Vagina (tissue), 2 donors: ENCODE measurements at regions not wholly inside any gene's neighbourhood (a gene's known extent, or its start where the extent isn't known, plus 50 kb on each side); places are given as distances from the start of the nearest gene placed in this dataset.
"Not testable (repeated sequence)": the region's sequence is repeated elsewhere in the genome, so short reads cannot be mapped to it uniquely, and the experiment has no call there.

Experiments used
- DNase-seq, 2 donors: peaks; one replicate each; pipeline ENCODE4 v3.0.0-alpha.2; 2017; ENCODE audit errors: extremely low spot score in 2 of 2
- H3K27ac ChIP-seq: fragments of 200-600 bp; sonication (generic); one replicate; pipeline ENCODE4 v1.5.1; 2019
- H3K27me3 ChIP-seq: fragments of 200-600 bp; sonication (generic); one replicate; pipeline ENCODE4 v1.5.1; 2019
- H3K36me3 ChIP-seq, 2 donors: fragments of 200-600 bp; sonication (generic); one replicate each; pipeline ENCODE4 v1.5.1; 2017 to 2019
- H3K4me1 ChIP-seq: fragments of 200-600 bp; sonication (generic); one replicate; pipeline ENCODE4 v1.5.1; 2019
- H3K4me3 ChIP-seq, 2 donors: fragments of 200-600 bp; sonication (generic); 1 replicate in 1 of 2; 2 replicates in 1 of 2; pipeline ENCODE4 v1.5.1; 2016 to 2019
- H3K9me3 ChIP-seq: fragments of 200-600 bp; sonication (generic); one replicate; pipeline ENCODE4 v1.5.1; 2019
- intact Hi-C: fragments of 100-400 bp; cut with DNase I; formaldehyde crosslinking; loops from one replicate; pipeline ENCODE4 v1.15.1; 2023

DNA sequence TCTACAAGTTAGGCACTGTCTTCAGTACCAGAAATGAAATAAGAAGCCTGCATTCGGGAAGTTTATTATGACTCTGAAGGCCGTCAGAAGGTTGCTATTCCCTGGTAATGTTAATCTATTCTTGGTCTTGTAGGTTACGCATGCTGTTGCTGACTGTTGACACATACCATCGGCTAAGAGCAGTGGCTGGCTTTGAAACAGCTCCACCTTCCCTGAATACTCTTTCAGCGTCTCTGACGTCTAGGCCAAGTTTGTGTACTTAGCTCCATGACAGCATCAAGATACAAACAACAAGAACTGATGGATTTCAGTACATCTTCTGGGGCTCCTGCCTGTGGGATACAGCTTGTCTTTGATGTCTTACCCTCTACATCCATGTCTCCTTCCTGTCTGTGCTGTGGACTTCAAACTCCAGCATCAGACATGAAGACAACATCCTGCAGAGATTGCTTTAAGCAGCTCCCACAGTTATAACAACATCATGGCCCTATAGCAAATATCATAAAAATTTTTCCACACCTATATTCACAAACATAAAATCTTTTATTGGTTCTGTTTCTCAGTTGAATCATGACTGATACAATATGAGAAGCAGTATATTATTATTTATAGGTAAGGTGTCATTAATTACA lies 906.0 kb downstream of the SPATA31A7 start:
- H3K27me3 ChIP-seq, H3K4me1 ChIP-seq, H3K36me3 ChIP-seq, H3K4me3 ChIP-seq, H3K9me3 ChIP-seq, H3K27ac ChIP-seq, DNase-seq, intact Hi-C loops: not testable (repeated sequence)

DNA sequence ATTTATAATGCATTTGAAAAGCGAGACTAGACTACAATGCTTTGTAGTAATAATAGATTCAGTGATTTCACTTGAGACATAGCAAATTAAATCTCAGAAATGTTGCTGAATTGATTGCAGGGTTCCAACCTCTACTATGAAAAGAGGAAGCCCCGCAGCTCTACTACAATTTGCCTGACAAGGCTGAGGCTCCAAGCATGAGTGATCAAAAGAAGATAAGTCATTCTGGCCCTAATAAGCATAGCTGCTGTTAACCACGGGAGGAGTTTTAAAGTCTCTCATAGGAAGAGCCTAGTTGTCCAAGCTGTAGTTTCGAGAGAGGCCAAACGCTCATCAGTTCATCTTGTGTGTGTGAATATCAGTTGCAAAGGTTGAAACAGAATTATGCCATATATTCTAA lies 920.6 kb downstream of the SPATA31A7 start:
- H3K9me3 ChIP-seq, DNase-seq, H3K27ac ChIP-seq, H3K27me3 ChIP-seq, H3K4me1 ChIP-seq, H3K36me3 ChIP-seq, intact Hi-C loops, H3K4me3 ChIP-seq: not testable (repeated sequence)

DNA sequence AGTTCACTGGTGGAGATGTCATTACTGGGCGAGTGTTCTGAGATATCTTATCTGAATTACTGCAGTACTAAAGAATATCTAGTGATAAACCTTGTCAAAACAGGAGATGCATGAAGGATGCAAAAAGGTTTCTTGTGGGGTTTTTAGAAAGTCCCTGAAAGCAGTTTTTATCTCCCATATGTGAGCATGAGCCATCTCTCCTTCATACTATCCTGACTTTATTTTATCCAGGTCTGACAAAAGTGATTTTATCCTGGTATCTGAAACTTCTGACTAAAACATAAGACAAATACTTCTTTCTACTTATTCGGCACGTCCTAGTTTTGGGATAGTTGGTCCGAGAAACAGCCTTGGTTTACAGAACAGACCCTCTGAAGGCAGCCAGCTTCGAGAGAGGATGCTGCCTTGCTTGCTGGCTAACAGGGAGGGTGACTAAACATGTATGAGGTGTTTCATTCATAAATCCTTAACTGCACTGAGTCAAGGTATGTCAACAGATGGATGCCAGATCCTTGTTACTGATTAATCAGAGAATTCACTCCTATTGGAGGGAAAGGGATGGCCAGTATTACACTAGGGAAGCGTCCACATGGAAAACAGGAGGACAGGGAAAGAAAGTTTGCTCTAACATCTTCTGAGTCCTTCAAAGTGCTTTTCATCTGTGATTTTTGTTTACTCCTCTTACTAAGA lies 927.3 kb downstream of the SPATA31A7 start:
- H3K27me3 ChIP-seq, H3K36me3 ChIP-seq, intact Hi-C loops, H3K27ac ChIP-seq, DNase-seq, H3K4me3 ChIP-seq, H3K9me3 ChIP-seq, H3K4me1 ChIP-seq: not testable (repeated sequence)

DNA sequence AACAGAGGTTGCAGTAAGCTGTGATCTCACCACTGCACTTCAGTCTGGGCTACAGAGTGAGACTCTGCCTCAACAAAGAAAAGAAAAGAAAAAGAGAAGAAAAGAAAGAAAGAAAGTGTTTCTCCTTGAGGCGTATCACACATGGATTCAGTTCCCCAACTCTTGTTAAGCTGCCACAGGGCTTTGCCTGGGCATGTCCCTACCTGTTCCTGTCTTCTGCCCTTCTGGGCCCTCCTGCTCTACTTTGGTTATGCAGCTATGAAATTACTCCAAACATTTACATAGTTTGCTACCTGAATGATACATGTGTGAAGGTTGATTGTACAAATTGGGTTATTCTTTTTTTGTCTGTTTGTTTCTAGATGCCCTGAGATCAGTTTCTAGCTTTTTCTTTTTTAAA lies 929.8 kb downstream of the SPATA31A7 start:
- H3K4me3 ChIP-seq, intact Hi-C loops, DNase-seq, H3K36me3 ChIP-seq, H3K4me1 ChIP-seq, H3K27me3 ChIP-seq, H3K9me3 ChIP-seq, H3K27ac ChIP-seq: not testable (repeated sequence)

DNA sequence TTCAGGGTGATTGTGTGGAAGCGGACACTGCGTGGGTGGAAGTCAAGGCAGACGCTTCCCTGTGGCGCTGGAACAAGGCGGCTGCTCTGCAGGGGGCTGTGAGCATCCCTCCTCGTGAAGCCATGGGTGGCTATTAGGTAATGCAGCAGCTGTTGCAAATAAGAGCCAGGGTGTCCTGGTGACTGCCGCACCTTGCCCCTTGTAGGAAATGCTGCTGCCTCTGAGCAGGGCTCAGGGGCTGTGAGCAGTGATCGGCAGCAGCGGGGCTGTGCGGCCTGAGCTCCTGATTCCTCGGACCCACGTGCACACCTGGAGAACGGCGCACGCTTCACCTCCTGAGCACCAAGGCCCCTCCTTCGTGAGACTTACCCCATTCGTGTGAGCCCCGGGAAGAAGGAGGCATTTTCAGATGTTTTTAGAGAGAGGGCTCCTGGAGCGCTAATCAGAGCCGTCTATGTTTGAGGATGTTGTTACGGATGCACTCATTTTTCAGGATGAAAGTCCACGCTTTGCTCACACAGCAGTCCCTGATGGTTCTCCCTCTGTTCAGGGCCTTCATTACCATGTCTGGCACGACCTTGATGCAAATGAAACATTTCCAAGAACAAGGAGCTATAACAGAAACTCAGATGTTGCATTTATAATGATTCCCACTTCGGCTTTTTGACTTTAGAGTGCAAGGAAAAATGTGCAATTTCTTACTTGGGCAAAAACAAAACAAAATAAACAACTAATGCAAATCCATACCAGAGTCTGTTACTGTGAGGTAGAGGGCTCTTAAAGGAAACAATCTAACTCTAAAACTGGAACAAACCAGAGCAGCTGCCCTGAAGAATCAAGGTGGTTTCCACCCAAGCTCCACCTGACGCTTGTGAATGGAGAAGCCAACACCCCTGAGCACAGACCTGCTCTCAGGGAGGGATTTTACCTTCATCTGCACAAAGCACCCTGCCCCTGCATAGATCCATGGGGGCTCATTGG lies 936.1 kb downstream of the SPATA31A7 start:
- H3K27ac ChIP-seq, H3K27me3 ChIP-seq, H3K4me3 ChIP-seq, intact Hi-C loops, DNase-seq, H3K4me1 ChIP-seq, H3K9me3 ChIP-seq, H3K36me3 ChIP-seq: not testable (repeated sequence)

DNA sequence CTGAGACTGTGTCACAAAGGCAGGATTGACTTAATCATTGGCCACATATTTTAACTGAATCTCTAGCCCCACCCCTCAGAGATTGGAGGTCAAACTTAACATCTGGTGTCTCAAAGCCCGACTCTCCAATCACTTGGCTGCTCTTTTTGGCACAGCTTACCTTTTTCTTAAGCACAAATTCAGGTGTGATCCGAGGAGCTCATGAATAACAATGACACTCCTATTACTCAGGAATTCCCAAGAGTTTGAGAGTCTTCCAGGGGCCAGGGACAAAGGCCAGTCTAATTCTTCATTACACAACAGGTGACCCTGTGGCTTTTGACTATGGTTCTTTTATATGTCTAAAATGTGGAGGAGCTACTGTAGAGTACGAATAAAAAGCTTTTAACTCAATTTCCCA lies 945.2 kb downstream of the SPATA31A7 start:
- DNase-seq, H3K9me3 ChIP-seq, H3K27ac ChIP-seq, H3K4me3 ChIP-seq, H3K36me3 ChIP-seq, intact Hi-C loops, H3K27me3 ChIP-seq, H3K4me1 ChIP-seq: not testable (repeated sequence)

DNA sequence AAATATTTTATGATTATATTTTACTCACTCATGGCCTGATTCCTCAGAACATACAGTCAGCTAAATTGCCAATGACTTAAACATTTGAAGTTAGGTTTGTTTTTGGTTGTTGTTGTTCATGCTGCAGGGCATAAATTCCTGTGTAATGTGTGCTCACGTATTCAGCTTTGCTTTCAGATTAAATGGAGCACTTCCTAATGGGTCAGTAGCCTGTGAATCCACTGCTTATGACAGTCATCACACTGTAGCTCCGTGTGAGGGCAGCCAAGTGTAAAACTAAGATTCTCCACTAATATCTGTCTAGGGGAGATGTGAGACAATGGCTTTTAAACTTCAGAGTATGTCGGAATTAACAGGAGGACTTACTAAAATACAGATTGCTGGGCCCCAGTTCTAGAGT lies 955.8 kb downstream of the SPATA31A7 start:
- not testable (repeated sequence) for H3K9me3 ChIP-seq, H3K27me3 ChIP-seq

More for the DNA sequence above, 955.8 kb downstream of the SPATA31A7 start:
- H3K36me3 ChIP-seq, H3K4me3 ChIP-seq, H3K27ac ChIP-seq, H3K4me1 ChIP-seq, intact Hi-C loops, DNase-seq: not testable (repeated sequence)
